ENCODE measurements at regions not wholly inside any gene's neighbourhood (a gene's known extent, or its start where the extent isn't known, plus 50 kb on each side); places are given as distances from the start of the nearest gene placed in this dataset.

- no peak for DNase-seq
Observed at GRCh38 chr5:125584140-125584520, 837.7 kb upstream of the ZNF608 start.

GRCh38 chr5:125587631-125588030 lies 835.6 kb upstream of the GRAMD2B start:
- DNase-seq: no peak

GRCh38 chr5:125592856-125593255 lies 830.4 kb upstream of the GRAMD2B start:
- no peak for DNase-seq

GRCh38 chr5:125595095-125595494 lies 828.1 kb upstream of the GRAMD2B start:
- no peak for DNase-seq

GRCh38 chr5:125595845-125596244 lies 827.4 kb upstream of the GRAMD2B start:
- DNase-seq: no peak

- DNase-seq: no peak
Observed at GRCh38 chr5:125597338-125597737, 825.9 kb upstream of the GRAMD2B start.

- no peak for DNase-seq
Observed at GRCh38 chr5:125600559-125600958, 822.6 kb upstream of the GRAMD2B start.

- DNase-seq: no peak
Observed at GRCh38 chr5:125602184-125602583, 821.0 kb upstream of the GRAMD2B start.

GRCh38 chr5:125603321-125603720 lies 819.9 kb upstream of the GRAMD2B start:
- DNase-seq: no peak

- no peak for DNase-seq
Observed at GRCh38 chr5:125604104-125604503, 819.1 kb upstream of the GRAMD2B start.

GRCh38 chr5:125607018-125607417 lies 816.2 kb upstream of the GRAMD2B start:
- DNase-seq: no peak

GRCh38 chr5:125609011-125609410 lies 814.2 kb upstream of the GRAMD2B start:
- no peak for DNase-seq

- no peak for DNase-seq
Observed at GRCh38 chr5:125610892-125611291, 812.3 kb upstream of the GRAMD2B start.

GRCh38 chr5:125611541-125611940 lies 811.7 kb upstream of the GRAMD2B start:
- DNase-seq: no peak

- no peak for DNase-seq
Observed at GRCh38 chr5:125612181-125612721, 811.0 kb upstream of the GRAMD2B start.

GRCh38 chr5:125612776-125613175 lies 810.4 kb upstream of the GRAMD2B start:
- no peak for DNase-seq

GRCh38 chr5:125630237-125630636 lies 793.0 kb upstream of the GRAMD2B start:
- no peak for DNase-seq

GRCh38 chr5:125633523-125633922 lies 789.7 kb upstream of the GRAMD2B start:
- no peak for DNase-seq

GRCh38 chr5:125634216-125634835 lies 788.9 kb upstream of the GRAMD2B start:
- DNase-seq: no peak

- no peak for DNase-seq
Observed at GRCh38 chr5:125639858-125640257, 783.4 kb upstream of the GRAMD2B start.

- no peak for DNase-seq
Observed at GRCh38 chr5:125652761-125653160, 770.4 kb upstream of the GRAMD2B start.

- no peak for DNase-seq
Observed at GRCh38 chr5:125654392-125654791, 768.8 kb upstream of the GRAMD2B start.

GRCh38 chr5:125655156-125655555 lies 768.1 kb upstream of the GRAMD2B start:
- no peak for DNase-seq

GRCh38 chr5:125657936-125658335 lies 765.3 kb upstream of the GRAMD2B start:
- no peak for DNase-seq

GRCh38 chr5:125659316-125660023 lies 763.7 kb upstream of the GRAMD2B start:
- no peak for DNase-seq
